Activated CD4-positive, alpha-beta memory T cell treated with anti-CD3 and anti-CD28 coated beads for 36 hours (primary cell): ENCODE measurements at regions not wholly inside any gene's neighbourhood (a gene's known extent, or its start where the extent isn't known, plus 50 kb on each side); places are given as distances from the start of the nearest gene placed in this dataset.

Experiments used
- CTCF ChIA-PET: fragments of 350-600 bp; sonication (Branson Sonifier 250); formaldehyde crosslinking; loops from one replicate; lab custom pipeline; 2021; ENCODE audit warnings: antibody characterized with exemption, inconsistent platforms; lab: Charles Lee
- POLR2A ChIA-PET: fragments of 350-600 bp; sonication (Branson Sonifier 250); formaldehyde crosslinking; loops from one replicate; lab custom pipeline; 2021; ENCODE audit warnings: antibody characterized with exemption; lab: Charles Lee
- DNase-seq: peaks from one replicate; pipeline ENCODE4 v3.0.0-alpha.2; 2020
- H3K27ac Mint-ChIP-seq: one replicate; pipeline ENCODE4 v1.8.0; 2021; ENCODE audit warnings: mixed read lengths
- H3K27me3 Mint-ChIP-seq: one replicate; pipeline ENCODE4 v1.8.0; 2021; ENCODE audit warnings: mixed read lengths
- H3K36me3 Mint-ChIP-seq: one replicate; pipeline ENCODE4 v1.8.0; 2021; ENCODE audit warnings: mixed read lengths
- H3K4me1 Mint-ChIP-seq: one replicate; pipeline ENCODE4 v1.8.0; 2021; ENCODE audit warnings: low read depth, mixed read lengths
- H3K4me3 Mint-ChIP-seq: one replicate; pipeline ENCODE4 v1.8.0; 2021; ENCODE audit warnings: mild to moderate bottlenecking, mixed read lengths
- H3K9me3 Mint-ChIP-seq: one replicate; pipeline ENCODE4 v1.8.0; 2021; ENCODE audit warnings: mixed read lengths
- intact Hi-C: fragments of 100-400 bp; cut with micrococcal nuclease; formaldehyde crosslinking; loops from one replicate; pipeline ENCODE4 v1.15.1; 2023

GRCh38 chr10:128751851-128752250 lies 625.6 kb upstream of the MKI67 start:
- Mint-ChIP-seq H3K27me3 (no peaks in the 10 kb centered on the region), H3K4me1 (no peaks in the 10 kb centered on the region), H3K27ac (no peak overlapping the region), H3K4me3 (no peak overlapping the region), H3K36me3 (no peaks in the 10 kb centered on the region), H3K9me3 (no peaks in the 10 kb centered on the region)
- intact Hi-C loops: no loop called here
- ChIA-PET CTCF (no interaction called here), POLR2A (no interaction called here)
- DNase-seq: no peak

GRCh38 chr10:128759174-128759573 lies 633.0 kb upstream of the MKI67 start:
- ChIA-PET POLR2A (no interaction called here), CTCF (no interaction called here)
- no peak for DNase-seq
- H3K27ac Mint-ChIP-seq: no peak overlapping the region
- no peak overlapping the region for H3K4me3 Mint-ChIP-seq
- H3K27me3 Mint-ChIP-seq: no peaks in the 10 kb centered on the region
- no peaks in the 10 kb centered on the region for H3K9me3 Mint-ChIP-seq
- H3K4me1 Mint-ChIP-seq: no peaks in the 10 kb centered on the region
- intact Hi-C loops: no loop called here
- H3K36me3 Mint-ChIP-seq: no peaks in the 10 kb centered on the region

- no peaks in the 10 kb centered on the region for H3K27me3 Mint-ChIP-seq
- no peak overlapping the region for H3K4me3 Mint-ChIP-seq
- DNase-seq: no peak
- CTCF ChIA-PET: no interaction called here
- H3K36me3 Mint-ChIP-seq: no peaks in the 10 kb centered on the region
- H3K4me1 Mint-ChIP-seq: no peaks in the 10 kb centered on the region
- H3K27ac Mint-ChIP-seq: no peak overlapping the region
- intact Hi-C loops: no loop called here
- no peaks in the 10 kb centered on the region for H3K9me3 Mint-ChIP-seq
- POLR2A ChIA-PET: no interaction called here
Measured at GRCh38 chr10:128763588-128763987, 637.4 kb upstream of the MKI67 start.

DNA sequence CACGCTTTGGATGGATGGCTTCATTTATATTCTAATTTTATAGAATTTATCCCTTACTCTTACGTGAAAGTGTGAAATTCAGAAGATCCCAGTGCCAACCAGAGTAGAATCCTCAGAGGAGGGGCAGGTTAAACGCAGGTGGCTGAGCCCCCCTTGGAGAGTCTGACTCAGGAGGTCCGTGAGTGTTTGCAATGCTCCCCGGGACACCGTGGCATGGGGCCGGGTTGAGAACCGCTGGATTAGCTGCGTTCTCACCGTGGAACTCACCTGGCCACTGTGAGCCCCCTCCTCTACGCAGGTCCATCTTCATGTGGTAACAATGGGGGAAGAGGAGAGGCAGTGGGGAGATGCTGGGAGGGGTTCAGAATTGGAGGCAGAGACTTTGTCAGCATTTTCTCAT lies 638.0 kb upstream of the MKI67 start:
- Mint-ChIP-seq H3K36me3 (no peaks in the 10 kb centered on the region), H3K27ac (no peak overlapping the region), H3K4me1 (no peaks in the 10 kb centered on the region), H3K27me3 (no peaks in the 10 kb centered on the region), H3K4me3 (no peak overlapping the region), H3K9me3 (no peaks in the 10 kb centered on the region)
- ChIA-PET POLR2A (no interaction called here), CTCF (no interaction called here)
- DNase-seq: no peak
- intact Hi-C loops: no loop called here

- Mint-ChIP-seq H3K4me1 (no peaks in the 10 kb centered on the region), H3K4me3 (no peak overlapping the region), H3K27me3 (no peaks in the 10 kb centered on the region), H3K27ac (no peak overlapping the region), H3K36me3 (no peaks in the 10 kb centered on the region), H3K9me3 (no peaks in the 10 kb centered on the region)
- DNase-seq: no peak
- ChIA-PET POLR2A (no interaction called here), CTCF (no interaction called here)
- intact Hi-C loops: no loop called here
Measured at GRCh38 chr10:128766915-128767314, 640.7 kb upstream of the MKI67 start.

DNA sequence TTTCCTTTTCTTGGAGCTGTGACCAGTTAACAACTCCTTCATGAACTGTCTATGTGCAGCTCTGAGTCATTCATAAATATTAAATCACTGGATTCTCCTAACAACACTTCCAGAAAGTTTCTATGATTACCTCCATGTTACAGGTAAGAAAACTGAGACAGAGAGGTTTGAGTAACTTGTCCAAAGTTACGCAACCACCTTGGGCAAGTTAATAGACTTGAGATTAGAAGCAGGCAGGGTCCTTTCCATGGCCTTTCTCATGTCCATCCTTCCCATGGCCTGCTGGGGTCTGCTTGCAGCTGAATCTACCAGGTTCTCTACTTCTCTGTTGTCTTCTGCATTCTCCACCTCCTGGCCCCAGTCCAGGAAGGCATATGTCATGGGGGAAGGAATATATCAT lies 648.8 kb upstream of the MKI67 start:
- no peak for DNase-seq
- no peaks in the 10 kb centered on the region for H3K36me3 Mint-ChIP-seq
- H3K4me1 Mint-ChIP-seq: no peaks in the 10 kb centered on the region
- peaks cover 2% of the 10 kb centered on the region for H3K27me3 Mint-ChIP-seq
- ChIA-PET CTCF (no interaction called here), POLR2A (no interaction called here)
- intact Hi-C loops: no loop called here
- no peak overlapping the region for H3K27ac Mint-ChIP-seq
- no peak overlapping the region for H3K4me3 Mint-ChIP-seq
- H3K9me3 Mint-ChIP-seq: peaks cover 2% of the 10 kb centered on the region

- POLR2A ChIA-PET: no interaction called here
- H3K4me3 Mint-ChIP-seq: no peak overlapping the region
- H3K4me1 Mint-ChIP-seq: no peaks in the 10 kb centered on the region
- H3K27me3 Mint-ChIP-seq: peaks cover 2% of the 10 kb centered on the region
- no peaks in the 10 kb centered on the region for H3K36me3 Mint-ChIP-seq
- CTCF ChIA-PET: no interaction called here
- no peak overlapping the region for H3K27ac Mint-ChIP-seq
- no peak for DNase-seq
- intact Hi-C loops: no loop called here
- H3K9me3 Mint-ChIP-seq: peaks cover 2% of the 10 kb centered on the region
Measured at GRCh38 chr10:128775743-128776142, 649.5 kb upstream of the MKI67 start.

DNA sequence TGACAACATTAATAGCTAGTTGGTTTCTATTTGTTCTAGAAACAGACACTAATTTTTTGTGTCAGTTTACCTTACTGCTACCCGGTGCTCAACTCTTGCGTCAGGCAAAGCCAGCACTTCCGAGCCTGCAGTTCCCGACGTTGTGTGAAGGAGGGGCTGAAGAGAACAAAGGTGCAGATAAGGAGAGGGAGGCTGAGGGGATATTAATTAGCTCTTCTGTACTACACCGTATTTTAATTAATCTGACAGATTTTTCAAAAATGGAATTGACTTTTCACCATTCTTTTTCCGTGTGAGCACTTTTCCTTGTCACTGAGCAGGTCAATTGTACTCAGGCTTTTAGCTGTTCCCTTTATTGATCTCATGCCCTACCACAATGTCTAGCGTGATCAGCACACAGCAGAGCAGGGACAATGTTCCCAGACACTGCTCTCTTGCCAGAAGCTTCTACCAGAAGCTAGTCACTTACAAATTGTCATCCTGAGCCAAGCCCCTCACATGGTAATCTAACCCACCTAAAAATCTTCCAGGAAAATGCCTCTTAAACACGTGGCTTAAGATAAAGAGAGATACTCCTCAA lies 650.5 kb upstream of the MKI67 start:
- H3K9me3 Mint-ChIP-seq: peaks cover 2% of the 10 kb centered on the region
- H3K4me1 Mint-ChIP-seq: no peaks in the 10 kb centered on the region
- ChIA-PET CTCF (no interaction called here), POLR2A (no interaction called here)
- no peak overlapping the region for H3K4me3 Mint-ChIP-seq
- H3K36me3 Mint-ChIP-seq: no peaks in the 10 kb centered on the region
- DNase-seq: no peak
- intact Hi-C loops: no loop called here
- H3K27ac Mint-ChIP-seq: no peak overlapping the region
- H3K27me3 Mint-ChIP-seq: peaks cover 2% of the 10 kb centered on the region

- Mint-ChIP-seq H3K4me3 (no peak overlapping the region), H3K4me1 (no peaks in the 10 kb centered on the region), H3K27me3 (peaks cover 2% of the 10 kb centered on the region), H3K27ac (no peak overlapping the region), H3K36me3 (no peaks in the 10 kb centered on the region), H3K9me3 (peaks cover 2% of the 10 kb centered on the region)
- intact Hi-C loops: no loop called here
- CTCF ChIA-PET: interaction anchor here (0.7 kb wide), 1 partner anchor 34 kb away, joined by 3 read pairs; no protein-coding TSS in a partner anchor
- POLR2A ChIA-PET: no interaction called here
- DNase-seq: no peak
Measured at GRCh38 chr10:128777342-128777741, 651.1 kb upstream of the MKI67 start.

GRCh38 chr10:128779416-128779815 lies 653.2 kb upstream of the MKI67 start:
- ChIA-PET CTCF (no interaction called here), POLR2A (no interaction called here)
- H3K27me3 Mint-ChIP-seq: no peaks in the 10 kb centered on the region
- no peak for DNase-seq
- no peaks in the 10 kb centered on the region for H3K9me3 Mint-ChIP-seq
- H3K27ac Mint-ChIP-seq: no peak overlapping the region
- no peak overlapping the region for H3K4me3 Mint-ChIP-seq
- intact Hi-C loops: no loop called here
- H3K4me1 Mint-ChIP-seq: no peaks in the 10 kb centered on the region
- H3K36me3 Mint-ChIP-seq: no peaks in the 10 kb centered on the region

DNA sequence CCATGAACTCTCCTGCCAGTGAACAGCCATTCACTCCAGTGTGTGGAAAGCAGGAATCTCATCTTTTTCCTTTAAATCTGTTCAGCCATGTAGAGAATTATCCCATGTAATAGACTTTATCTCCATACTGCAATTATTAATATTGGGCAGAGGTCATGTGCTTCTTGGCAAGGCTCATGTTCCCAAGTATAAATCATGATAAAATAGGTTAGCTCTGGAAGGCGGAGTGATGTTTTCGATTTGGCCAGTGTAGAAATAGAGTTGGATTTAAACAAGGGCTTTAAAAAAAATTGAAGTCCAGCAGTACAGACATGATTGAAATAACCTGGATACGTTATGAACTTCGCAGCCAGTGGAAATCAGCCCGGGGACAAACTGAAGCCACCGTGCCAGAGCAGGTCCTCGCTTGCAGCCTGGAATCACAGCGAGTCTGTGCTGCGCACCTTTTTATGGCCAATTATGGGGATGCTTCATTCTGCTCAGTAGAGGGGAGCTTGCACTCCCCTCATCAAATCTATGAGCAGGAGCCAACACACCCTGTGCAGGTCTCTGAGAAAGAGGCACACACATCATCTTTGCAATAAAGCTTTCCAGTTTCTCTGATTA lies 654.0 kb upstream of the MKI67 start:
- Mint-ChIP-seq H3K4me1 (no peaks in the 10 kb centered on the region), H3K36me3 (no peaks in the 10 kb centered on the region), H3K4me3 (no peak overlapping the region), H3K9me3 (no peaks in the 10 kb centered on the region), H3K27ac (no peak overlapping the region), H3K27me3 (peaks cover 4% of the 10 kb centered on the region)
- CTCF ChIA-PET: no interaction called here
- POLR2A ChIA-PET: no interaction called here
- intact Hi-C loops: no loop called here
- no peak for DNase-seq

- intact Hi-C loops: no loop called here
- Mint-ChIP-seq H3K4me3 (no peak overlapping the region), H3K9me3 (no peaks in the 10 kb centered on the region), H3K27ac (no peak overlapping the region), H3K4me1 (no peaks in the 10 kb centered on the region), H3K36me3 (no peaks in the 10 kb centered on the region), H3K27me3 (peaks cover 4% of the 10 kb centered on the region)
- DNase-seq: no peak
- POLR2A ChIA-PET: no interaction called here
- CTCF ChIA-PET: no interaction called here
Measured at GRCh38 chr10:128781637-128782036, 655.4 kb upstream of the MKI67 start.

DNA sequence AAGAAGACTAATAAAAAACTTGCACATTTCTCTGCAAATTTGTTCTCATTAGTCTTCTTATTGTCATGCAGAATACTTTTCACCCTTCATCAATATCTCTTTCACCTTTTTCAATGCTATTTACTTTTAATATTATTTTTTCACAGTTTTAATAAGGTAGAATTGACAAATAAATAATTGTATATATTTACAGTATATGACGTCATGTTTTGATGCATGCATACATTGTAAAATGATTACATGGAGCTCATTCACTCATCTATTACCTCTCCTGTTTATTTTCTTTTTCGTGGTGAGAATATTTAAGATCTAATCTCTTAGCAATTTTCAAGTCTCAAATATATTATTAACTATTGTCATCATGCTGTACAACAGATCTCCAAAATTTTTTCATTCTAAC lies 658.2 kb upstream of the MKI67 start:
- H3K4me3 Mint-ChIP-seq: no peak overlapping the region
- intact Hi-C loops: no loop called here
- no peaks in the 10 kb centered on the region for H3K9me3 Mint-ChIP-seq
- ChIA-PET CTCF (no interaction called here), POLR2A (no interaction called here)
- H3K27ac Mint-ChIP-seq: no peak overlapping the region
- peaks cover 12% of the 10 kb centered on the region for H3K27me3 Mint-ChIP-seq
- no peaks in the 10 kb centered on the region for H3K36me3 Mint-ChIP-seq
- DNase-seq: no peak
- no peaks in the 10 kb centered on the region for H3K4me1 Mint-ChIP-seq
